ENCODE measurements at regions not wholly inside any gene's neighbourhood (a gene's known extent, or its start where the extent isn't known, plus 50 kb on each side); places are given as distances from the start of the nearest gene placed in this dataset.

GRCh38 chr18:60754413-60755009 lies 381.9 kb upstream of the MC4R start:
- TF ChIP-seq, protein P1, sequence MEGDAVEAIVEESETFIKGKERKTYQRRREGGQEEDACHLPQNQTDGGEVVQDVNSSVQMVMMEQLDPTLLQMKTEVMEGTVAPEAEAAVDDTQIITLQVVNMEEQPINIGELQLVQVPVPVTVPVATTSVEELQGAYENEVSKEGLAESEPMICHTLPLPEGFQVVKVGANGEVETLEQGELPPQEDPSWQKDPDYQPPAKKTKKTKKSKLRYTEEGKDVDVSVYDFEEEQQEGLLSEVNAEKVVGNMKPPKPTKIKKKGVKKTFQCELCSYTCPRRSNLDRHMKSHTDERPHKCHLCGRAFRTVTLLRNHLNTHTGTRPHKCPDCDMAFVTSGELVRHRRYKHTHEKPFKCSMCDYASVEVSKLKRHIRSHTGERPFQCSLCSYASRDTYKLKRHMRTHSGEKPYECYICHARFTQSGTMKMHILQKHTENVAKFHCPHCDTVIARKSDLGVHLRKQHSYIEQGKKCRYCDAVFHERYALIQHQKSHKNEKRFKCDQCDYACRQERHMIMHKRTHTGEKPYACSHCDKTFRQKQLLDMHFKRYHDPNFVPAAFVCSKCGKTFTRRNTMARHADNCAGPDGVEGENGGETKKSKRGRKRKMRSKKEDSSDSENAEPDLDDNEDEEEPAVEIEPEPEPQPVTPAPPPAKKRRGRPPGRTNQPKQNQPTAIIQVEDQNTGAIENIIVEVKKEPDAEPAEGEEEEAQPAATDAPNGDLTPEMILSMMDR (IDR thresholded peaks at IDR 0.05; ENCODE audit: low read length): no peak
- TF ChIP-seq EZH2 (optimal IDR thresholded peaks at IDR 0.05; ENCODE audit: low read depth, low read length) (no peak), EZH2phosphoT487 (IDR thresholded peaks at IDR 0.05; ENCODE audit: low read length) (no peak)
